Esophagus muscularis mucosa (tissue), 4 donors: ENCODE measurements at regions not wholly inside any gene's neighbourhood (a gene's known extent, or its start where the extent isn't known, plus 50 kb on each side); places are given as distances from the start of the nearest gene placed in this dataset.
"Not testable (repeated sequence)": the region's sequence is repeated elsewhere in the genome, so short reads cannot be mapped to it uniquely, and the experiment has no call there.

ENCODE experiments used
- DNase-seq: peaks from one replicate; pipeline ENCODE4 v3.0.0-alpha.2; 2017; ENCODE audit errors: extremely low spot score
- H3K27ac ChIP-seq, 4 donors: fragments of 200-600 bp; sonication (generic); replicated peaks in 1 of 4; 1 replicate in 3 of 4; 2 replicates in 1 of 4; pipeline ENCODE4 v1.5.1; 2016 to 2019; ENCODE audit warnings: mild to moderate bottlenecking in 1 of 4
- H3K27me3 ChIP-seq, 4 donors: fragments of 200-600 bp; sonication (generic); one replicate each; pipeline versions ENCODE4 v1.5.1 to v1.6.0; 2016 to 2019
- H3K36me3 ChIP-seq, 4 donors: fragments of 200-600 bp; sonication (generic); one replicate each; pipeline ENCODE4 v1.5.1; 2016 to 2019
- H3K4me1 ChIP-seq, 4 donors: fragments of 200-600 bp; sonication (generic); one replicate each; pipeline ENCODE4 v1.5.1; 2016 to 2019
- H3K4me3 ChIP-seq, 4 donors: fragments of 200-600 bp; sonication (generic); 1 replicate in 2 of 4; 2 replicates in 2 of 4; pipeline ENCODE4 v1.5.1; 2016 to 2019; ENCODE audit warnings: mild to moderate bottlenecking in 4 of 4, moderate library complexity in 1 of 4
- H3K9me3 ChIP-seq, 4 donors: fragments of 200-600 bp; sonication (generic); 1 replicate in 3 of 4; 2 replicates in 1 of 4; pipeline ENCODE4 v1.5.1; 2016 to 2019
- EP300 ChIP-seq: sonication (generic); formaldehyde crosslinking; IDR thresholded peaks from one replicate; pipeline ENCODE4 v1.6.1; 2017; ENCODE audit warnings: antibody characterized with exemption
- POLR2A ChIP-seq: fragments of 450-650 bp; IDR thresholded peaks from one replicate; pipeline ENCODE4 v1.6.1; 2017; ENCODE audit warnings: antibody characterized with exemption, moderate library complexity, mild to moderate bottlenecking, low read depth
- POLR2AphosphoS5 ChIP-seq, 2 donors: sonication (generic); formaldehyde crosslinking; IDR thresholded peaks; one replicate each; pipeline ENCODE4 v1.6.1; 2017; ENCODE audit warnings: antibody characterized with exemption in 2 of 2
- WGBS: methylation state at CpG from one replicate; pipeline ENCODE4 v1.1.5; 2018; 5-methylcytosine and 5-hydroxymethylcytosine counted together
- intact Hi-C: fragments of 100-400 bp; cut with DNase I; formaldehyde crosslinking; loops from one replicate; pipeline ENCODE4 v1.15.1; 2023
- TF ChIP-seq, protein P1 (sequence below), 3 experiments: fragments of 200-600 bp in 2 of 3; fragments of 450-650 bp in 1 of 3; sonication (generic) in 2 of 3; IDR thresholded peaks; one replicate each; pipeline ENCODE4 v1.5.1; 2017 to 2019; ENCODE audit warnings: antibody characterized with exemption in 3 of 3, mild to moderate bottlenecking in 2 of 3, moderate library complexity in 1 of 3

DNA sequence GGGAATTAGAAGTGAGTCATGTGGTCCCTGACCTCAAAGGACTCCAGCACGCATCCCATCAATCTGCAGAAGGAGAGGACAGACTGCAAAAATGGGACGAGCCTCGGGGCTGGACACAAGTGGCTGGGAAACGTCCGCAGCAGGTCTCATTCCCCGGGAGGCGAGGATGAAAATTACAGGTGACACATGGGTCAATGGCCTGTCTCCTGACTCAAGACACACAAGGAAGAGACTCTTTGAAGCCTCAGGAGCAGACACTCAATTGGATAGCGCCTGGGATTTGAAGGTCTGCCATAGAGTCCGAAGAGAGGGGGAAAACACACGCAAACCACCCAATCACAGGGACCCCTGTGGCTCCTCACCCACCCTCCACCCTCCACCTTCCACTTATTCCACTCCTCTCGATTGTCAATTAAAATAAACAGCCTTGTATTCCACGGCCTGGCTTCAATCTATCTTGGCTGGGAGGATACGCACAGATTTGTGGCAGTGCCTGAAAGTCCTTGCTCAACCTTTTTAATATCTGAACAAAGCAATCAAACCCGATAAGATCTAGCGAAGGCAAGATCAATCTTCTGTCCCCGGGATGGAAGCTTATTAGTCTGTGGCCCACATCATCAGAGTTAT lies 101.8 kb upstream of the CADM1 start:
- 76% methylated on average over 16 of the region's 16 CpGs for WGBS
- Histone ChIP-seq H3K36me3 (no peaks in the 10 kb centered on the region), H3K27ac (no peak overlapping the region), H3K4me3 (no peak overlapping the region), H3K4me1 (peaks cover 17 to 20% (median 19%) of the 10 kb centered on the region in 4 donors), H3K9me3 (no peaks in the 10 kb centered on the region), H3K27me3 (no peaks in the 10 kb centered on the region)
- intact Hi-C loops: no loop called here
- TF ChIP-seq POLR2A: no peak
- TF ChIP-seq EP300: no peak
- TF ChIP-seq, protein P1, sequence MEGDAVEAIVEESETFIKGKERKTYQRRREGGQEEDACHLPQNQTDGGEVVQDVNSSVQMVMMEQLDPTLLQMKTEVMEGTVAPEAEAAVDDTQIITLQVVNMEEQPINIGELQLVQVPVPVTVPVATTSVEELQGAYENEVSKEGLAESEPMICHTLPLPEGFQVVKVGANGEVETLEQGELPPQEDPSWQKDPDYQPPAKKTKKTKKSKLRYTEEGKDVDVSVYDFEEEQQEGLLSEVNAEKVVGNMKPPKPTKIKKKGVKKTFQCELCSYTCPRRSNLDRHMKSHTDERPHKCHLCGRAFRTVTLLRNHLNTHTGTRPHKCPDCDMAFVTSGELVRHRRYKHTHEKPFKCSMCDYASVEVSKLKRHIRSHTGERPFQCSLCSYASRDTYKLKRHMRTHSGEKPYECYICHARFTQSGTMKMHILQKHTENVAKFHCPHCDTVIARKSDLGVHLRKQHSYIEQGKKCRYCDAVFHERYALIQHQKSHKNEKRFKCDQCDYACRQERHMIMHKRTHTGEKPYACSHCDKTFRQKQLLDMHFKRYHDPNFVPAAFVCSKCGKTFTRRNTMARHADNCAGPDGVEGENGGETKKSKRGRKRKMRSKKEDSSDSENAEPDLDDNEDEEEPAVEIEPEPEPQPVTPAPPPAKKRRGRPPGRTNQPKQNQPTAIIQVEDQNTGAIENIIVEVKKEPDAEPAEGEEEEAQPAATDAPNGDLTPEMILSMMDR (IDR thresholded peaks at IDR 0.05): no peak
- no peak for TF ChIP-seq POLR2AphosphoS5 (IDR thresholded peaks at IDR 0.05)
- no peak for DNase-seq

DNA sequence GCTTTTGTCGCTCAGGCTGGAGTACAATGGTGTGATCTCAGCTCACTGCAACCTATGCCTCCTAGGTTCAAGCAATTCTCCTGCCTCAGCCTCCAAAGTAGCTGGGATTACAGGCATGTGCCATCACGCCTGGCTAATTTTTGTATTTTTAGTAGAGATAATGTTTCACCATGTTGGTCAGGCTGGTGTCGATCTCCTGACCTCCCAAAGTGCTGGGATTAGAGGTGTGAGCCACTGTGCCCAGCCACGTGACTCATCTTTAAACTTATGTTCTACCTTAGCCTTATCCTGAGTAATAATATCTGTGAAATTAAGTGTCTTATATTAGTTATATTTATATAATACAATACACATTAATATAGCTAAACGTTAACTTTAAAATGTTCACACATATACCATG lies 101.2 kb upstream of the CADM1 start:
- intact Hi-C loops, H3K27me3 ChIP-seq: not testable (repeated sequence)
- WGBS: 87% methylated on average over 5 of the region's 5 CpGs

DNA sequence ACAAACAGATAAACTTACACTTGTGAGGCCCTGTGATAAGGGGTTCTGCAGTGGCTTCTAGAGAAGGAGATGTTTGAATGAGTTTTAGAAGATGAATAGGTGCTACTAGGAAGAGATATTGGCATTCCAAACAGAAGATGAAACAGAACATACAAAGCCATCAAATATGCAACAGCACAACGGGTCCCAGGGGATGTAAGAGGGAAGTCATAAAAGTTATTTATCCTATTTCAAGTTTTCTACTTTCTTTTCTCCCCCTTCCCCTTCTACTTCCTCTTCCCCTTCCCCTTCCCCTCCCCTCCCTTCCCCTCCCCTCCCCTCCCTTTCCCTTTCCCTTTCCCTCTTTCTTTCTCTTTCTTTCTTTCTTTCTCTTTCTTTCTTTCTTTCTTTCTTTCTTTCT lies 94.9 kb upstream of the CADM1 start:
- Histone ChIP-seq H3K27me3 (no peaks in the 10 kb centered on the region), H3K9me3 (no peaks in the 10 kb centered on the region), H3K4me3 (no peak overlapping the region), H3K27ac (no peak overlapping the region), H3K36me3 (no peaks in the 10 kb centered on the region), H3K4me1 (no peaks in the 10 kb centered on the region)
- WGBS: 67% methylated on average over 1 of the region's 1 CpG
- intact Hi-C loops: no loop called here
- TF ChIP-seq POLR2AphosphoS5 (IDR thresholded peaks at IDR 0.05) (no peak), EP300 (no peak), POLR2A (no peak)
- TF ChIP-seq, protein P1 (IDR thresholded peaks at IDR 0.05): no peak
- no peak for DNase-seq

More for the DNA sequence above, 101.2 kb upstream of the CADM1 start:
- not testable (repeated sequence) for DNase-seq, H3K9me3 ChIP-seq, H3K36me3 ChIP-seq, H3K4me3 ChIP-seq, H3K27ac ChIP-seq
- peaks cover 17 to 20% (median 19%) of the 10 kb centered on the region in 4 donors for H3K4me1 ChIP-seq

DNA sequence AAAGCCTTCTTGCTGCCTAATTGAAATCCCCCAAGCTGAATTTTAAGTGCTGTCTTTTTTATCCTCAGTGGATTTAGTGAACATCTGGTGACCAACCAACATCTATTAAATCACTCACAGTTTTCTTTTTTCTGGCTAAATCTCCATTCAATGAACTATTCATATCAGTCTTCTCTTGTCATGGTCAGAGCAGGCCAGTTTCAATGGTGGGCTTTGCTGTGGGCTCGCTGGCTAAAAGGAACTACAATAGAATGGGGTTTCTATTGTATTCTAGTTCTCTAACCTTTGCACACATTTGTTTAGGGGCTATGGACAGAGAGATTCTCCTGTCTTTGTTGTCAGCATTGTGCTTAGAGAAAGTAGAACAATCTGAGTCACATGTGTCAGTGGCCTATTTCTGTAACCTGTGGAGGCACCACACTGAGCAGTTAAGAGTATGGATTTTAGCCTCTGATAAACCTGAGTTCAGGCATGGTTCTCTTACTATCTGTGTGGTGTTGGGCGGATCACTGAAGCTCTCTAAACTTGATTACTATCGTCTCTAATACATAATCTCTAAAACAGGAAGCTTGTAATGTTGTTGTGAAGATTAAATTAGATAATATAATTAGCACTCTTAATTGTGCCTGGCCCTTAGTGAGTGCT lies 94.2 kb upstream of the CADM1 start:
- 87% methylated on average over 3 of the region's 3 CpGs for WGBS
- H3K9me3 ChIP-seq: no peaks in the 10 kb centered on the region
- H3K4me1 ChIP-seq: no peaks in the 10 kb centered on the region
- no peak overlapping the region for H3K4me3 ChIP-seq
- intact Hi-C loops: no loop called here
- DNase-seq: no peak
- no peak overlapping the region for H3K27ac ChIP-seq
- H3K27me3 ChIP-seq: no peaks in the 10 kb centered on the region
- H3K36me3 ChIP-seq: no peaks in the 10 kb centered on the region
- TF ChIP-seq EP300 (no peak), POLR2A (no peak), POLR2AphosphoS5 (IDR thresholded peaks at IDR 0.05) (no peak)

DNA sequence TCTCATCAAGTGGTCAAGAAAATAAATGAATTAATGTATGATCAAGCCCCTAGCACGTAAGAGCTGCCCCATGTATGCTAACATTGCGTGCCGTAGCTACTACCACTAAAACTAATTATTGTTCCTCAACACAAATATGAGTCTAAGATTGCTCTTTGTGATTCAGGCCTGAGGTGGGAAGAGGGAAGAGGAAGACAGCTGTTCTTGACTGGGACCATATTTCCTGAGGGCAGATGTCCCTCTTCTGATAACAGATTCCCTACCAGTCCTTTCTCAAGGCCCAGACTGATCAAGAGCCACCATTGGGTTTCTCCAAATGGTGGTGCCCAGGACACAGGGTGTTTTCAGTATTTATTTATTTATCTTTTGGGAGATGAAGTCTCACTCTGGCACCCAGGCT lies 87.2 kb upstream of the CADM1 start:
- WGBS: 97% methylated on average over 3 of the region's 3 CpGs
- Histone ChIP-seq H3K27ac (no peak overlapping the region), H3K9me3 (peaks cover 0 to 12% (median 10%) of the 10 kb centered on the region in 4 donors), H3K4me1 (no peaks in the 10 kb centered on the region), H3K27me3 (no peaks in the 10 kb centered on the region), H3K4me3 (no peak overlapping the region), H3K36me3 (no peaks in the 10 kb centered on the region)
- intact Hi-C loops: no loop called here
- TF ChIP-seq EP300 (no peak), POLR2AphosphoS5 (IDR thresholded peaks at IDR 0.05) (no peak), POLR2A (no peak)
- TF ChIP-seq, protein P1 (IDR thresholded peaks at IDR 0.05): no peak
- no peak for DNase-seq

DNA sequence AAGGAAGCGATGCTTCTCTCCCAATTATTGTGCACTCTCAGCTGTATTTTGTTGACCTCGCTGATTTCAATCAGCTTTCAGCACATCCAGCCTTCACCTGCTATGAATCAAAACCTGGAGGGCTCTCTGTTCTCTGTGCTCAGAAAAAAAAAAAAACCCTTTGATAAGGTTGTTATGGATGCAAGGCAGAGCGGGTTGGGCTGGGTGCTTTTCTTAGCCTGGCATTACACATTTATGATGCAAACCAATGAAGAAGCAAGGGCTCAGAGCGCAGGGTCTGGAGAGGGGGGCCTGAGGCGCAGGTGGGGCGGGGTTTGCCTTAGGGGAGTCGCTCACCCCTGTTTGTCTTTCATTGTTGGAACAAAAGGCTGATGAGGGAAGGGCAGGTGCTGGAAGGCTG lies 86.0 kb upstream of the CADM1 start:
- Histone ChIP-seq H3K4me3 (no peak overlapping the region), H3K27ac (no peak overlapping the region), H3K27me3 (no peaks in the 10 kb centered on the region), H3K36me3 (no peaks in the 10 kb centered on the region), H3K4me1 (no peaks in the 10 kb centered on the region), H3K9me3 (peaks cover 0 to 12% (median 10%) of the 10 kb centered on the region in 4 donors)
- DNase-seq: no peak
- WGBS: 86% methylated on average over 7 of the region's 7 CpGs
- intact Hi-C loops: no loop called here
- TF ChIP-seq, protein P1 (IDR thresholded peaks at IDR 0.05): no peak
- no peak for TF ChIP-seq POLR2AphosphoS5 (IDR thresholded peaks at IDR 0.05)
